Naive B cell (primary cell): ENCODE measurements at regions not wholly inside any gene's neighbourhood (a gene's known extent, or its start where the extent isn't known, plus 50 kb on each side); places are given as distances from the start of the nearest gene placed in this dataset.
"Not testable (repeated sequence)": the region's sequence is repeated elsewhere in the genome, so short reads cannot be mapped to it uniquely, and the experiment has no call there.

Experiments used
- ATAC-seq, 2 donors: fragments of 150-1000 bp; cut with Tn5 transposase; 2 replicates each; pipeline ENCODE4 v1.10.0; 2021; ENCODE audit warnings: low read depth in 2 of 2, mild to moderate bottlenecking in 2 of 2, moderate library complexity in 2 of 2
- DNase-seq: peaks from one replicate; pipeline ENCODE4 v3.0.0; 2022
- H3K27ac Mint-ChIP-seq, 6 donors: one replicate each; pipeline ENCODE4 v1.8.0; 2020 to 2022; ENCODE audit warnings: mild to moderate bottlenecking in 6 of 6, mixed read lengths in 6 of 6, moderate library complexity in 5 of 6, inconsistent platforms in 2 of 6
- H3K27me3 Mint-ChIP-seq, 3 donors: one replicate each; pipeline ENCODE4 v1.8.0; 2021 to 2022; ENCODE audit warnings: mixed read lengths in 3 of 3, mild to moderate bottlenecking in 1 of 3
- H3K36me3 Mint-ChIP-seq, 2 donors: one replicate each; pipeline ENCODE4 v1.8.0; 2020 to 2022; ENCODE audit warnings: mixed read lengths in 2 of 2, inconsistent platforms in 1 of 2, mild to moderate bottlenecking in 1 of 2
- H3K4me1 Mint-ChIP-seq, 3 donors: one replicate each; pipeline ENCODE4 v1.8.0; 2020 to 2022; ENCODE audit warnings: mixed read lengths in 3 of 3, inconsistent platforms in 1 of 3, mild to moderate bottlenecking in 1 of 3, moderate library complexity in 1 of 3
- H3K4me3 Mint-ChIP-seq, 8 donors: one replicate each; pipeline ENCODE4 v1.8.0; 2020 to 2022; ENCODE audit warnings: mild to moderate bottlenecking in 8 of 8, mixed read lengths in 8 of 8, moderate library complexity in 8 of 8, inconsistent platforms in 2 of 8
- H3K9me3 Mint-ChIP-seq, 7 donors: one replicate each; pipeline ENCODE4 v1.8.0; 2020 to 2022; ENCODE audit warnings: mixed read lengths in 7 of 7, mild to moderate bottlenecking in 5 of 7, inconsistent platforms in 2 of 7, moderate library complexity in 1 of 7

- ATAC-seq = peak in 1 of 2 donors; percentile 0
- H3K36me3 Mint-ChIP-seq, H3K9me3 Mint-ChIP-seq, H3K4me3 Mint-ChIP-seq, H3K27ac Mint-ChIP-seq, H3K27me3 Mint-ChIP-seq, DNase-seq: not testable (repeated sequence)
- H3K4me1 Mint-ChIP-seq = peaks cover 8 to 31% (median 19%) of the 10 kb centered on the region in 3 donors
These were observed 101.1 kb upstream of the PRSS16 start for GRCh38 chr6:27146456-27146705.

GRCh38 chr6:27146706-27147505, 100.6 kb upstream of the PRSS16 start:
- Mint-ChIP-seq H3K4me1 (peaks cover 4 to 26% (median 14%) of the 10 kb centered on the region in 3 donors), H3K9me3 (no peaks in the 10 kb centered on the region), H3K27me3 (no peaks in the 10 kb centered on the region), H3K36me3 (no peaks in the 10 kb centered on the region), H3K27ac (no peak overlapping the region), H3K4me3 (no peak overlapping the region)
- ATAC-seq (peak; percentile 85 to 86), DNase-seq (peak; percentile 88)

GRCh38 chr6:27148404-27148795, 99.1 kb upstream of the PRSS16 start:
- no peak for ATAC-seq

GRCh38 chr6:27149150-27149549, 98.4 kb upstream of the PRSS16 start:
- H3K36me3 Mint-ChIP-seq = no peaks in the 10 kb centered on the region
- no peak for DNase-seq
- H3K4me1 Mint-ChIP-seq = peaks cover 0 to 4% (median 0%) of the 10 kb centered on the region in 3 donors
- no peak overlapping the region for H3K27ac Mint-ChIP-seq
- H3K27me3 Mint-ChIP-seq = no peaks in the 10 kb centered on the region
- ATAC-seq = no peak
- H3K4me3 Mint-ChIP-seq = peak overlapping the region in 1 of 8 donors; percentile 35
- no peaks in the 10 kb centered on the region for H3K9me3 Mint-ChIP-seq

More at GRCh38 chr6:27148404-27148795, 99.1 kb upstream of the PRSS16 start:
- H3K27ac Mint-ChIP-seq = no peak overlapping the region
- H3K4me1 Mint-ChIP-seq = peaks cover 2 to 11% (median 2%) of the 10 kb centered on the region in 3 donors
- no peak for DNase-seq
- H3K9me3 Mint-ChIP-seq = no peaks in the 10 kb centered on the region
- H3K27me3 Mint-ChIP-seq = no peaks in the 10 kb centered on the region
- peak overlapping the region in 6 of 8 donors; percentile 4 to 59 (median 22) for H3K4me3 Mint-ChIP-seq
- H3K36me3 Mint-ChIP-seq = no peaks in the 10 kb centered on the region

- no peaks in the 10 kb centered on the region for H3K27me3 Mint-ChIP-seq
- DNase-seq = no peak
- peak overlapping the region in 2 of 6 donors; percentile 1 to 77 for H3K27ac Mint-ChIP-seq
- ATAC-seq = no peak
- peaks cover 0 to 2% (median 0%) of the 10 kb centered on the region in 7 donors for H3K9me3 Mint-ChIP-seq
- peak overlapping the region in 2 of 8 donors; percentile 25 to 64 for H3K4me3 Mint-ChIP-seq
- H3K4me1 Mint-ChIP-seq = peaks cover 20 to 31% (median 30%) of the 10 kb centered on the region in 3 donors
- H3K36me3 Mint-ChIP-seq = no peaks in the 10 kb centered on the region
These were observed 92.8 kb upstream of the PRSS16 start for GRCh38 chr6:27154696-27155095.

- Mint-ChIP-seq H3K27ac (peak overlapping the region in 5 of 6 donors; percentile 35 to 96 (median 72)), H3K9me3 (peaks cover 0 to 2% (median 0%) of the 10 kb centered on the region in 7 donors), H3K36me3 (no peaks in the 10 kb centered on the region), H3K27me3 (no peaks in the 10 kb centered on the region), H3K4me3 (peak overlapping the region; percentile 81 to 96 (median 91)), H3K4me1 (peaks cover 24 to 36% (median 35%) of the 10 kb centered on the region in 3 donors)
- ATAC-seq = no peak
- DNase-seq = no peak
These were observed 90.5 kb upstream of the PRSS16 start for GRCh38 chr6:27156874-27157458.

GRCh38 chr6:27157459-27158315, 89.8 kb upstream of the PRSS16 start:
- H3K27me3 Mint-ChIP-seq = no peaks in the 10 kb centered on the region
- no peaks in the 10 kb centered on the region for H3K36me3 Mint-ChIP-seq
- H3K9me3 Mint-ChIP-seq = peaks cover 0 to 2% (median 0%) of the 10 kb centered on the region in 7 donors
- DNase-seq = peak; percentile 78
- H3K4me1 Mint-ChIP-seq = peaks cover 24 to 36% (median 35%) of the 10 kb centered on the region in 3 donors
- H3K4me3 Mint-ChIP-seq = peak overlapping the region; percentile 81 to 96 (median 91)
- H3K27ac Mint-ChIP-seq = peak overlapping the region; percentile 41 to 96 (median 90)
- ATAC-seq = peak; percentile 83 to 87

- peak overlapping the region; percentile 81 to 96 (median 91) for H3K4me3 Mint-ChIP-seq
- ATAC-seq (no peak), DNase-seq (no peak)
- peaks cover 24 to 36% (median 35%) of the 10 kb centered on the region in 3 donors for H3K4me1 Mint-ChIP-seq
- H3K27me3 Mint-ChIP-seq = no peaks in the 10 kb centered on the region
- no peaks in the 10 kb centered on the region for H3K36me3 Mint-ChIP-seq
- peaks cover 0 to 2% (median 0%) of the 10 kb centered on the region in 7 donors for H3K9me3 Mint-ChIP-seq
- H3K27ac Mint-ChIP-seq = peak overlapping the region in 5 of 6 donors; percentile 68 to 96 (median 92)
These were observed 89.2 kb upstream of the PRSS16 start for GRCh38 chr6:27158316-27158643.

GRCh38 chr6:27159725-27160124, 87.8 kb upstream of the PRSS16 start:
- Mint-ChIP-seq H3K27ac (no peak overlapping the region), H3K27me3 (no peaks in the 10 kb centered on the region), H3K9me3 (peaks cover 0 to 2% (median 0%) of the 10 kb centered on the region in 7 donors), H3K36me3 (no peaks in the 10 kb centered on the region), H3K4me1 (peaks cover 20 to 32% (median 31%) of the 10 kb centered on the region in 3 donors), H3K4me3 (peak overlapping the region in 1 of 8 donors; percentile 35)
- ATAC-seq (no peak), DNase-seq (no peak)

- ATAC-seq (no peak), DNase-seq (no peak)
- Mint-ChIP-seq H3K4me1 (peaks cover 20 to 29% (median 28%) of the 10 kb centered on the region in 3 donors), H3K36me3 (no peaks in the 10 kb centered on the region), H3K4me3 (no peak overlapping the region), H3K9me3 (peaks cover 0 to 2% (median 0%) of the 10 kb centered on the region in 7 donors), H3K27ac (peak overlapping the region in 1 of 6 donors; percentile 87), H3K27me3 (no peaks in the 10 kb centered on the region)
These were observed 86.4 kb upstream of the PRSS16 start for GRCh38 chr6:27161115-27161514.

GRCh38 chr6:27161603-27161945, 85.9 kb upstream of the PRSS16 start:
- H3K4me3 Mint-ChIP-seq = peak overlapping the region in 1 of 8 donors; percentile 16
- H3K36me3 Mint-ChIP-seq = no peaks in the 10 kb centered on the region
- peaks cover 0 to 2% (median 0%) of the 10 kb centered on the region in 7 donors for H3K9me3 Mint-ChIP-seq
- DNase-seq = no peak
- ATAC-seq = no peak
- peaks cover 20 to 24% (median 24%) of the 10 kb centered on the region in 3 donors for H3K4me1 Mint-ChIP-seq
- peak overlapping the region in 2 of 6 donors; percentile 36 to 87 for H3K27ac Mint-ChIP-seq
- no peaks in the 10 kb centered on the region for H3K27me3 Mint-ChIP-seq

- H3K4me1 Mint-ChIP-seq = peaks cover 15 to 20% (median 19%) of the 10 kb centered on the region in 3 donors
- no peaks in the 10 kb centered on the region for H3K36me3 Mint-ChIP-seq
- ATAC-seq = no peak
- peak overlapping the region in 2 of 6 donors; percentile 36 to 87 for H3K27ac Mint-ChIP-seq
- peaks cover 0 to 2% (median 0%) of the 10 kb centered on the region in 7 donors for H3K9me3 Mint-ChIP-seq
- H3K4me3 Mint-ChIP-seq = peak overlapping the region in 1 of 8 donors; percentile 16
- peak; percentile 37 for DNase-seq
- no peaks in the 10 kb centered on the region for H3K27me3 Mint-ChIP-seq
These were observed 85.4 kb upstream of the PRSS16 start for GRCh38 chr6:27161946-27162603.

- ATAC-seq (no peak), DNase-seq (no peak)
- Mint-ChIP-seq H3K27ac (no peak overlapping the region), H3K4me3 (peak overlapping the region in 1 of 8 donors; percentile 42), H3K36me3 (no peaks in the 10 kb centered on the region), H3K4me1 (peaks cover 3 to 7% (median 5%) of the 10 kb centered on the region in 3 donors), H3K9me3 (no peaks in the 10 kb centered on the region), H3K27me3 (no peaks in the 10 kb centered on the region)
These were observed 83.7 kb upstream of the PRSS16 start for GRCh38 chr6:27163834-27164233.
